KMS-11 (cell line): ENCODE measurements at regions not wholly inside any gene's neighbourhood (a gene's known extent, or its start where the extent isn't known, plus 50 kb on each side); places are given as distances from the start of the nearest gene placed in this dataset.

Experiments
- H2AFZ ChIP-seq: fragments of 200-600 bp; sonication (generic); 2 replicates; pipeline ENCODE4 v1.6.1; 2016; ENCODE audit warnings: antibody characterized with exemption, mixed run types, low read depth
- H3K27ac ChIP-seq: fragments of 200-600 bp; sonication (generic); 2 replicates; pipeline ENCODE4 v1.6.1; 2016; ENCODE audit warnings: mild to moderate bottlenecking, mixed run types
- H3K27me3 ChIP-seq: fragments of 200-600 bp; sonication (generic); 2 replicates; pipeline ENCODE4 v1.6.1; 2017; ENCODE audit warnings: mild to moderate bottlenecking, low read depth, mixed run types, moderate library complexity; ENCODE audit not compliant: insufficient read depth
- H3K36me3 ChIP-seq: fragments of 200-600 bp; sonication (generic); 2 replicates; pipeline ENCODE4 v1.6.1; 2017; ENCODE audit warnings: mild to moderate bottlenecking, mixed run types; ENCODE audit not compliant: insufficient read depth
- H3K4me1 ChIP-seq: fragments of 200-600 bp; sonication (generic); 2 replicates; pipeline ENCODE4 v1.6.1; 2016; ENCODE audit warnings: mild to moderate bottlenecking, low read depth, mixed run types; ENCODE audit not compliant: poor library complexity, severe bottlenecking
- H3K4me2 ChIP-seq: fragments of 200-600 bp; sonication (generic); 2 replicates; pipeline ENCODE4 v1.7.0; 2016; ENCODE audit warnings: mild to moderate bottlenecking, mixed run types
- H3K4me3 ChIP-seq: fragments of 200-600 bp; sonication (generic); IDR thresholded peaks from 2 replicates; pipeline ENCODE4 v1.6.1; 2017; ENCODE audit warnings: low read depth, low read length, mixed read lengths; ENCODE audit not compliant: insufficient read depth
- H3K79me2 ChIP-seq: fragments of 200-600 bp; sonication (generic); 2 replicates; pipeline ENCODE4 v1.6.1; 2016; ENCODE audit warnings: low read depth, mixed run types; ENCODE audit not compliant: insufficient read depth
- H3K9ac ChIP-seq: fragments of 200-600 bp; sonication (generic); 2 replicates; pipeline ENCODE4 v1.6.1; 2016; ENCODE audit warnings: mild to moderate bottlenecking, mixed run types
- H4K20me1 ChIP-seq: fragments of 200-600 bp; sonication (generic); 2 replicates; pipeline ENCODE4 v1.6.1; 2016; ENCODE audit warnings: mild to moderate bottlenecking, mixed run types; ENCODE audit not compliant: insufficient read depth
- TF ChIP-seq, protein P1 (sequence below): fragments of 200-600 bp; sonication (generic); conservative IDR thresholded peaks from 2 replicates; pipeline ENCODE4 v1.6.1; 2017; ENCODE audit warnings: low read depth, mild to moderate bottlenecking, antibody characterized with exemption, low read length, moderate library complexity, mixed read lengths

GRCh38 chr12:18919871-18920511 lies 182.1 kb downstream of the CAPZA3 start:
- Histone ChIP-seq H3K79me2 (no peaks in the 10 kb centered on the region), H4K20me1 (no peaks in the 10 kb centered on the region), H3K36me3 (no peaks in the 10 kb centered on the region), H3K27me3 (no peaks in the 10 kb centered on the region), H3K27ac (no peak overlapping the region), H3K4me2 (no peak overlapping the region), H3K9ac (no peak overlapping the region), H3K4me1 (no peaks in the 10 kb centered on the region), H3K4me3 (no peak overlapping the region), H2AFZ (no peak overlapping the region)
- TF ChIP-seq, protein P1, sequence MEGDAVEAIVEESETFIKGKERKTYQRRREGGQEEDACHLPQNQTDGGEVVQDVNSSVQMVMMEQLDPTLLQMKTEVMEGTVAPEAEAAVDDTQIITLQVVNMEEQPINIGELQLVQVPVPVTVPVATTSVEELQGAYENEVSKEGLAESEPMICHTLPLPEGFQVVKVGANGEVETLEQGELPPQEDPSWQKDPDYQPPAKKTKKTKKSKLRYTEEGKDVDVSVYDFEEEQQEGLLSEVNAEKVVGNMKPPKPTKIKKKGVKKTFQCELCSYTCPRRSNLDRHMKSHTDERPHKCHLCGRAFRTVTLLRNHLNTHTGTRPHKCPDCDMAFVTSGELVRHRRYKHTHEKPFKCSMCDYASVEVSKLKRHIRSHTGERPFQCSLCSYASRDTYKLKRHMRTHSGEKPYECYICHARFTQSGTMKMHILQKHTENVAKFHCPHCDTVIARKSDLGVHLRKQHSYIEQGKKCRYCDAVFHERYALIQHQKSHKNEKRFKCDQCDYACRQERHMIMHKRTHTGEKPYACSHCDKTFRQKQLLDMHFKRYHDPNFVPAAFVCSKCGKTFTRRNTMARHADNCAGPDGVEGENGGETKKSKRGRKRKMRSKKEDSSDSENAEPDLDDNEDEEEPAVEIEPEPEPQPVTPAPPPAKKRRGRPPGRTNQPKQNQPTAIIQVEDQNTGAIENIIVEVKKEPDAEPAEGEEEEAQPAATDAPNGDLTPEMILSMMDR, result no peak

DNA sequence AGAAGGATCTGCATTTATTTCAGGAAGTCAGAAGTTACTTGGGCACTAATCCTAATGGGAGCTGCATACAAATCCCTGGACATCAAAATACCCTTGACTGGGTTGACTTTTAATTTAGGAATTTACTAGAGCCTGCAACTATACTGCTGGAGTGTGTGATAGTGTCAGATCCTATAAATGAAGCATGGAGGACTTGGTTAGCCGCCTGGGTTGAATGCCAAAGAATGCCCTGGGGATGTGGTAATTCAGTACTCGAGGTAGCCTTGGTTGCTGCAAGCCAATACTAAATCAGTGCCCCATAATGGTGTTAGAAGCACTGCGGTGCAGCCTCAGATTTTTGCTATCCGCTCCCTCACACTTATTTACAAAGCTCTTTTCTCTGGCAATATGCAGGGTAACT lies 184.9 kb downstream of the CAPZA3 start:
- no peak overlapping the region for H3K4me2 ChIP-seq
- H3K4me3 ChIP-seq, result no peak overlapping the region
- H4K20me1 ChIP-seq, result no peaks in the 10 kb centered on the region
- H3K27me3 ChIP-seq, result no peaks in the 10 kb centered on the region
- H3K36me3 ChIP-seq, result no peaks in the 10 kb centered on the region
- no peak overlapping the region for H3K9ac ChIP-seq
- H3K79me2 ChIP-seq, result no peaks in the 10 kb centered on the region
- no peak overlapping the region for H2AFZ ChIP-seq
- H3K4me1 ChIP-seq, result no peaks in the 10 kb centered on the region
- H3K27ac ChIP-seq, result no peak overlapping the region
- TF ChIP-seq, protein P1, result no peak

GRCh38 chr12:18923721-18924120 lies 185.8 kb downstream of the CAPZA3 start:
- Histone ChIP-seq H3K4me2 (no peak overlapping the region), H3K27ac (no peak overlapping the region), H3K36me3 (no peaks in the 10 kb centered on the region), H3K4me3 (no peak overlapping the region), H3K4me1 (no peaks in the 10 kb centered on the region), H3K79me2 (no peaks in the 10 kb centered on the region), H3K9ac (no peak overlapping the region), H3K27me3 (no peaks in the 10 kb centered on the region), H4K20me1 (no peaks in the 10 kb centered on the region), H2AFZ (no peak overlapping the region; the same call in 1 of the 2 replicates)
- TF ChIP-seq, protein P1, result no peak

DNA sequence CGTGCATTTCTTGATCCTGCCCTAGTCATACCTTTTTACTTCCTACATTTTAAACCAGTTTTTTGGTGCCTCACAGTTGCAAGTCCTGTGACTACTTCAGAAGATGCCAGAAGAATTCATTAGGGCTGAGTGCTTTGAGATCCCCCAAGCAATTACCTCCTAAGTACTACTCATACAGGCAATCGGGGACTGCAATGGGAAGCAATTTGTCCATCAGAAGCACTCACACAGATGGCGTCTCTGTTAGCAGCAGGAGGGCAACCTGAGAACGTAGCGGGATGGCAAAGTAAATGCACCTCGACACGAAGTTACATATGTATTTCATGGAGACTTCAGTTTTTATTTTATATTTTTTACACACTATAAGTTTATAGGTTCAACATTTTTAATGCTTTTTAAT lies 188.3 kb downstream of the CAPZA3 start:
- Histone ChIP-seq H3K4me1 (no peaks in the 10 kb centered on the region), H3K36me3 (no peaks in the 10 kb centered on the region), H3K79me2 (no peaks in the 10 kb centered on the region), H2AFZ (no peak overlapping the region), H3K27ac (no peak overlapping the region), H3K4me2 (no peak overlapping the region), H3K4me3 (no peak overlapping the region), H3K27me3 (no peaks in the 10 kb centered on the region), H3K9ac (no peak overlapping the region), H4K20me1 (no peaks in the 10 kb centered on the region)
- TF ChIP-seq, protein P1, result no peak
